Neural cell (in vitro differentiated cells): ENCODE measurements at regions not wholly inside any gene's neighbourhood (a gene's known extent, or its start where the extent isn't known, plus 50 kb on each side); places are given as distances from the start of the nearest gene placed in this dataset.
"Not testable (repeated sequence)": the region's sequence is repeated elsewhere in the genome, so short reads cannot be mapped to it uniquely, and the experiment has no call there.

Experiments
- H2AFZ ChIP-seq: fragments of 200-600, 300-800 bp; sonication (generic), shearing (Covaris generic); 2 replicates; pipeline ENCODE4 v1.6.0; 2014; ENCODE audit warnings: low read depth, mild to moderate bottlenecking, antibody characterized with exemption, low read length, moderate library complexity
- H3F3A ChIP-seq: fragments of 200-600 bp; shearing (Covaris generic); 2 replicates; pipeline ENCODE4 v1.6.1; 2016; ENCODE audit warnings: mild to moderate bottlenecking, moderate library complexity, mixed read lengths, antibody characterized with exemption, low read length; ENCODE audit not compliant: insufficient read depth, poor library complexity, severe bottlenecking
- H3K27ac ChIP-seq: fragments of 200-600, 300-800 bp; sonication (generic), shearing (Covaris generic); 2 replicates; pipeline ENCODE4 v1.5.1; 2014; ENCODE audit warnings: mild to moderate bottlenecking, low read length, moderate library complexity
- H3K27me3 ChIP-seq: fragments of 300-800, 200-600 bp; sonication (generic), shearing (Covaris generic); 2 replicates; pipeline ENCODE4 v1.6.0; 2014; ENCODE audit warnings: mild to moderate bottlenecking, low read depth, low read length, moderate library complexity; ENCODE audit not compliant: insufficient read depth
- H3K36me3 ChIP-seq: fragments of 300-800, 200-600 bp; sonication (generic), shearing (Covaris generic); 2 replicates; pipeline ENCODE4 v1.5.1; 2014; ENCODE audit warnings: mild to moderate bottlenecking, antibody characterized with exemption, low read length, moderate library complexity; ENCODE audit not compliant: insufficient read depth
- H3K4me2 ChIP-seq: fragments of 300-800, 200-600 bp; sonication (generic), shearing (Covaris generic); 2 replicates; pipeline ENCODE4 v1.6.0; 2014; ENCODE audit warnings: mild to moderate bottlenecking, low read length
- H3K4me3 ChIP-seq: fragments of 300-800, 200-600 bp; sonication (generic), shearing (Covaris generic); 2 replicates; pipeline ENCODE4 v1.5.1; 2014; ENCODE audit warnings: mild to moderate bottlenecking, low read length, moderate library complexity
- H3K79me2 ChIP-seq: fragments of 200-600 bp; shearing (Covaris generic); replicated peaks from 2 replicates; pipeline ENCODE4 v1.6.0; 2014; ENCODE audit warnings: mild to moderate bottlenecking, low read length, moderate library complexity; ENCODE audit not compliant: insufficient read depth
- H3K9ac ChIP-seq: fragments of 300-800, 200-600 bp; sonication (generic), shearing (Covaris generic); 2 replicates; pipeline ENCODE4 v1.6.1; 2016; ENCODE audit warnings: mild to moderate bottlenecking, low read length, mixed read lengths
- H3K9me2 ChIP-seq: fragments of 200-600 bp; shearing (Covaris generic); 2 replicates; pipeline ENCODE4 v1.6.1; 2016; ENCODE audit warnings: mild to moderate bottlenecking, low read length, mixed read lengths; ENCODE audit not compliant: insufficient read depth
- H3K9me3 ChIP-seq: fragments of 200-600, 300-800 bp; sonication (generic), shearing (Covaris generic); 2 replicates; pipeline ENCODE4 v1.6.1; 2016; ENCODE audit warnings: mild to moderate bottlenecking, mixed run types, low read length, moderate library complexity, mixed read lengths
- H4K20me1 ChIP-seq: fragments of 200-600 bp; shearing (Covaris generic); 2 replicates; pipeline ENCODE4 v1.6.1; 2016; ENCODE audit warnings: mild to moderate bottlenecking, mixed run types; ENCODE audit not compliant: insufficient read depth
- EP300 ChIP-seq: fragments of 450-650 bp; conservative IDR thresholded peaks from 2 replicates; pipeline ENCODE4 v1.6.1; 2014; ENCODE audit warnings: antibody characterized with exemption, mild to moderate bottlenecking, moderate library complexity; ENCODE audit not compliant: poor library complexity, severe bottlenecking
- MXI1 ChIP-seq: fragments of 450-650 bp; conservative IDR thresholded peaks from 2 replicates; pipeline ENCODE4 v1.6.1; 2014; ENCODE audit warnings: antibody characterized with exemption, mild to moderate bottlenecking; ENCODE audit not compliant: poor library complexity, severe bottlenecking
- POLR2AphosphoS5 ChIP-seq: IDR thresholded peaks from 2 replicates; pipeline ENCODE4 v1.6.1; 2012
- RAD21 ChIP-seq: fragments of 450-650 bp; conservative IDR thresholded peaks from 2 replicates; pipeline ENCODE4 v1.6.1; 2014; ENCODE audit warnings: antibody characterized with exemption, mild to moderate bottlenecking, moderate library complexity
- TF ChIP-seq, protein P1 (sequence below): fragments of 450-650 bp; IDR thresholded peaks from 2 replicates; pipeline ENCODE4 v1.5.1; 2014; ENCODE audit warnings: antibody characterized with exemption, mild to moderate bottlenecking, moderate library complexity; ENCODE audit not compliant: poor library complexity, severe bottlenecking
- TF ChIP-seq, protein P2 (sequence below): IDR thresholded peaks from 2 replicates; pipeline ENCODE4 v1.6.1; 2012; ENCODE audit warnings: borderline replicate concordance

DNA sequence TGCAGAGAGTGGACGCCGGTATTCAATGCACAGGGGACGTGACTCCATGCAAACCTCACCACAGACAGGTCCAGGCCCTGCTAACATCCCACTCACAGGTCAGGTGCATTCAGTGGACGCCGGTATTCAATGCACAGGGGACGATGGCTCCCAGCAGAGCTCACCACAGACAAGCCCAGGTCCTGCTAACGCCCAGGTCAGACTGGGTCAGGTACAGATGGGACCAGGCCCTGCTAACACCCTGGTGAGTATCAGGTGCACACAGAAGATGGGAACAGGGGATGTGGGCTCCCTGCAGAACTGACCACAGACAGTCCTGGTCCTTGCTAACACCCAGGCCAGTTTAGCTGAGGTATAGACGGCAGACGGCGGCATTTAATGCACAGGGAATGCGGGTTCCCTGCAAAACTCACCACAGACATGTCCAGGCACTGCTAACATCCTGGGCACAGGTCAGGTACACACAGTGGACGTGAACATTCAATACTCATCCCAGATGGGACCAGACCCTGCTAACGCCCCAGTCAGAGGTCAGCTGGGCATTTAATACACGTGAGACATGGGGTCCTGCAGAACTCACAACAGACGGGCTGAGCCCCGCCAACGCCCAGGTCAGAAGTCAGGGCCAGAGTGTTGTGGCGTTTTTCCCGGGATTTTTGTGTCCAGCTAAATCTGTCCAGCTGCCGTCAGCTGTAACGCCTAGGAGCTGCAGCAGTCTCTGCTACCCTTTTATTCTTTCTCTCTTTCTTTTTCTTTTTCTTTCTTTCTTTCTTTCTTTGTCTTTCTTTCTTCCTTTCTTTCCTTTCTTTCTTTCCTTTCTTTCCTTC is 99.2 kb downstream of the SHOX start:
- H3K27ac ChIP-seq, result no peak overlapping the region
- no peak overlapping the region for H3K4me3 ChIP-seq

GRCh38 chrX:729101-729500 is 98.5 kb downstream of the SHOX start:
- H3K4me3 ChIP-seq, H3K27me3 ChIP-seq, H2AFZ ChIP-seq, H3K9ac ChIP-seq, H3K9me2 ChIP-seq, H3K9me3 ChIP-seq, H3K79me2 ChIP-seq, H3K4me2 ChIP-seq, H4K20me1 ChIP-seq, H3K27ac ChIP-seq, H3K36me3 ChIP-seq, H3F3A ChIP-seq: not testable (repeated sequence)

More for the DNA sequence above, 99.2 kb downstream of the SHOX start:
- Histone ChIP-seq H2AFZ (no peak overlapping the region), H3K4me2 (no peak overlapping the region), H3K79me2 (no peaks in the 10 kb centered on the region), H4K20me1 (no peaks in the 10 kb centered on the region), H3K9me2 (no peaks in the 10 kb centered on the region), H3K9me3 (no peaks in the 10 kb centered on the region), H3K36me3 (no peaks in the 10 kb centered on the region), H3K27me3 (no peaks in the 10 kb centered on the region), H3K9ac (no peak overlapping the region), H3F3A (no peaks in the 10 kb centered on the region)
- TF ChIP-seq POLR2AphosphoS5 (no peak), RAD21 (no peak), EP300 (no peak), MXI1 (no peak)
- TF ChIP-seq, protein P1, sequence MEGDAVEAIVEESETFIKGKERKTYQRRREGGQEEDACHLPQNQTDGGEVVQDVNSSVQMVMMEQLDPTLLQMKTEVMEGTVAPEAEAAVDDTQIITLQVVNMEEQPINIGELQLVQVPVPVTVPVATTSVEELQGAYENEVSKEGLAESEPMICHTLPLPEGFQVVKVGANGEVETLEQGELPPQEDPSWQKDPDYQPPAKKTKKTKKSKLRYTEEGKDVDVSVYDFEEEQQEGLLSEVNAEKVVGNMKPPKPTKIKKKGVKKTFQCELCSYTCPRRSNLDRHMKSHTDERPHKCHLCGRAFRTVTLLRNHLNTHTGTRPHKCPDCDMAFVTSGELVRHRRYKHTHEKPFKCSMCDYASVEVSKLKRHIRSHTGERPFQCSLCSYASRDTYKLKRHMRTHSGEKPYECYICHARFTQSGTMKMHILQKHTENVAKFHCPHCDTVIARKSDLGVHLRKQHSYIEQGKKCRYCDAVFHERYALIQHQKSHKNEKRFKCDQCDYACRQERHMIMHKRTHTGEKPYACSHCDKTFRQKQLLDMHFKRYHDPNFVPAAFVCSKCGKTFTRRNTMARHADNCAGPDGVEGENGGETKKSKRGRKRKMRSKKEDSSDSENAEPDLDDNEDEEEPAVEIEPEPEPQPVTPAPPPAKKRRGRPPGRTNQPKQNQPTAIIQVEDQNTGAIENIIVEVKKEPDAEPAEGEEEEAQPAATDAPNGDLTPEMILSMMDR, result no peak
- TF ChIP-seq, protein P2, sequence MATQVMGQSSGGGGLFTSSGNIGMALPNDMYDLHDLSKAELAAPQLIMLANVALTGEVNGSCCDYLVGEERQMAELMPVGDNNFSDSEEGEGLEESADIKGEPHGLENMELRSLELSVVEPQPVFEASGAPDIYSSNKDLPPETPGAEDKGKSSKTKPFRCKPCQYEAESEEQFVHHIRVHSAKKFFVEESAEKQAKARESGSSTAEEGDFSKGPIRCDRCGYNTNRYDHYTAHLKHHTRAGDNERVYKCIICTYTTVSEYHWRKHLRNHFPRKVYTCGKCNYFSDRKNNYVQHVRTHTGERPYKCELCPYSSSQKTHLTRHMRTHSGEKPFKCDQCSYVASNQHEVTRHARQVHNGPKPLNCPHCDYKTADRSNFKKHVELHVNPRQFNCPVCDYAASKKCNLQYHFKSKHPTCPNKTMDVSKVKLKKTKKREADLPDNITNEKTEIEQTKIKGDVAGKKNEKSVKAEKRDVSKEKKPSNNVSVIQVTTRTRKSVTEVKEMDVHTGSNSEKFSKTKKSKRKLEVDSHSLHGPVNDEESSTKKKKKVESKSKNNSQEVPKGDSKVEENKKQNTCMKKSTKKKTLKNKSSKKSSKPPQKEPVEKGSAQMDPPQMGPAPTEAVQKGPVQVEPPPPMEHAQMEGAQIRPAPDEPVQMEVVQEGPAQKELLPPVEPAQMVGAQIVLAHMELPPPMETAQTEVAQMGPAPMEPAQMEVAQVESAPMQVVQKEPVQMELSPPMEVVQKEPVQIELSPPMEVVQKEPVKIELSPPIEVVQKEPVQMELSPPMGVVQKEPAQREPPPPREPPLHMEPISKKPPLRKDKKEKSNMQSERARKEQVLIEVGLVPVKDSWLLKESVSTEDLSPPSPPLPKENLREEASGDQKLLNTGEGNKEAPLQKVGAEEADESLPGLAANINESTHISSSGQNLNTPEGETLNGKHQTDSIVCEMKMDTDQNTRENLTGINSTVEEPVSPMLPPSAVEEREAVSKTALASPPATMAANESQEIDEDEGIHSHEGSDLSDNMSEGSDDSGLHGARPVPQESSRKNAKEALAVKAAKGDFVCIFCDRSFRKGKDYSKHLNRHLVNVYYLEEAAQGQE, result no peak

GRCh38 chrX:728639-729038 is 98.0 kb downstream of the SHOX start:
- not testable (repeated sequence) for H3K27me3 ChIP-seq, H3F3A ChIP-seq, H2AFZ ChIP-seq, H3K9me3 ChIP-seq, H3K36me3 ChIP-seq, H4K20me1 ChIP-seq, H3K9me2 ChIP-seq, H3K79me2 ChIP-seq, H3K9ac ChIP-seq, H3K4me3 ChIP-seq, H3K27ac ChIP-seq, H3K4me2 ChIP-seq
